ENCODE measurements at regions not wholly inside any gene's neighbourhood (a gene's known extent, or its start where the extent isn't known, plus 50 kb on each side); places are given as distances from the start of the nearest gene placed in this dataset.

- BruUV-seq (replicated peaks): no TSS peak
Observed at GRCh38 chr4:11821772-11822430, 393.2 kb upstream of the HS3ST1 start.

GRCh38 chr4:11817088-11817487 is 388.4 kb upstream of the HS3ST1 start:
- no peaks in the 10 kb centered on the region for H4K20me1 ChIP-seq (ENCODE audit: insufficient read depth, low read length)
- H2AFZ ChIP-seq (ENCODE audit: low read length): no peak overlapping the region
- no peak overlapping the region for H3K9ac ChIP-seq (ENCODE audit: insufficient read depth, low read depth, low read length)
- FAIRE-seq (no peak), DNase-seq (ENCODE audit: low spot score) (no peak), ATAC-seq (no peak)
- H3K4me2 ChIP-seq (ENCODE audit: low read depth, low read length): no peak overlapping the region
- POLR2A ChIA-PET: no interaction called here
- no peaks in the 10 kb centered on the region for H3K27me3 ChIP-seq (ENCODE audit: control insufficient read depth in 1 of 2, insufficient read depth in 2 of 2, low read length in 2 of 2)
- intact Hi-C loops (cut with micrococcal nuclease; ENCODE audit: unreplicated experiment) (no loop called here), in situ Hi-C loops (cut with HindIII; ENCODE audit: extremely low pct_ligation_motif_present, low pct_unique_long_range_greater_than_20kb) (no loop called here)
- no peak overlapping the region for H3K4me3 ChIP-seq (replicated peaks in 1 of 3; ENCODE audit: insufficient read depth in 1 of 3, low read depth in 2 of 3, low read length in 3 of 3)
- H3K36me3 ChIP-seq (replicated peaks in 1 of 2; ENCODE audit: control insufficient read depth in 1 of 2, insufficient read depth in 2 of 2, low read length in 2 of 2): no peaks in the 10 kb centered on the region
- no TSS peak for BruUV-seq (replicated peaks)
- H3K9me3 ChIP-seq (ENCODE audit: low read length): peaks cover 63% of the 10 kb centered on the region
- H3K4me1 ChIP-seq (ENCODE audit: insufficient read depth, low read length): no peaks in the 10 kb centered on the region
- no peak overlapping the region for H3K27ac ChIP-seq (ENCODE audit: extremely low read length, insufficient read depth, low read length)
- H3K79me2 ChIP-seq (ENCODE audit: insufficient read depth, low read length): no peaks in the 10 kb centered on the region
- CTCF ChIA-PET (ENCODE audit: low intra/inter-chr PET ratio, low total read pairs): no interaction called here
- TF ChIP-seq ZNF530 (CRISPR knock-in tag; IDR thresholded peaks at IDR 0.05; ENCODE audit: low read depth): no peak
- TF ChIP-seq POLR2AphosphoS5 (IDR thresholded peaks at IDR 0.05; ENCODE audit: low read depth, low read length): no peak
- TF ChIP-seq ZNF773 (CRISPR knock-in tag; IDR thresholded peaks at IDR 0.05; ENCODE audit: borderline replicate concordance): no peak
- no peak for TF ChIP-seq ZNF710 (CRISPR knock-in tag; IDR thresholded peaks at IDR 0.05; ENCODE audit: borderline replicate concordance)
- no peak for TF ChIP-seq TCF7L2 (IDR thresholded peaks at IDR 0.05; ENCODE audit: low read depth, low read length)
- no peak for TF ChIP-seq ZNF280D (CRISPR knock-in tag; IDR thresholded peaks at IDR 0.05)
- no peak for TF ChIP-seq HNRNPH1 (optimal IDR thresholded peaks at IDR 0.05; ENCODE audit: low read depth, low read length)
- TF ChIP-seq NFE2 (CRISPR knock-in tag; IDR thresholded peaks at IDR 0.05): no peak
- no peak for TF ChIP-seq DZIP1 (CRISPR knock-in tag; IDR thresholded peaks at IDR 0.05)

More at GRCh38 chr4:11821772-11822430, 393.2 kb upstream of the HS3ST1 start:
- H3K4me1 ChIP-seq (ENCODE audit: insufficient read depth, low read length): no peaks in the 10 kb centered on the region
- peaks cover 88% of the 10 kb centered on the region for H3K9me3 ChIP-seq (ENCODE audit: low read length)
- ChIA-PET POLR2A (no interaction called here), CTCF (ENCODE audit: low intra/inter-chr PET ratio, low total read pairs) (no interaction called here)
- no peak overlapping the region for H3K27ac ChIP-seq (ENCODE audit: extremely low read length, insufficient read depth, low read length)
- H3K4me3 ChIP-seq (replicated peaks in 1 of 3; ENCODE audit: insufficient read depth in 1 of 3, low read depth in 2 of 3, low read length in 3 of 3): no peak overlapping the region
- no peak for TF ChIP-seq KAT2B (IDR thresholded peaks at IDR 0.05; ENCODE audit: borderline replicate concordance, low read depth, low read length)
- TF ChIP-seq YEATS4 (CRISPR knock-in tag; IDR thresholded peaks at IDR 0.05; ENCODE audit: borderline replicate concordance): no peak
- no peak for TF ChIP-seq ZSCAN12 (CRISPR knock-in tag; IDR thresholded peaks at IDR 0.05)
- TF ChIP-seq SMAD3 (CRISPR knock-in tag; IDR thresholded peaks at IDR 0.05): no peak
- TF ChIP-seq ZNF788 (CRISPR knock-in tag; IDR thresholded peaks at IDR 0.05; ENCODE audit: borderline replicate concordance): no peak
- no peak for TF ChIP-seq GTF3A (CRISPR knock-in tag; conservative IDR thresholded peaks at IDR 0.05)
- FAIRE-seq (no peak), ATAC-seq (no peak), DNase-seq (ENCODE audit: low spot score) (no peak)
- no peaks in the 10 kb centered on the region for H3K79me2 ChIP-seq (ENCODE audit: insufficient read depth, low read length)
- no peaks in the 10 kb centered on the region for H3K36me3 ChIP-seq (replicated peaks in 1 of 2; ENCODE audit: control insufficient read depth in 1 of 2, insufficient read depth in 2 of 2, low read length in 2 of 2)
- in situ Hi-C loops (cut with HindIII; ENCODE audit: extremely low pct_ligation_motif_present, low pct_unique_long_range_greater_than_20kb): no loop called here
- H3K27me3 ChIP-seq (ENCODE audit: control insufficient read depth in 1 of 2, insufficient read depth in 2 of 2, low read length in 2 of 2): no peaks in the 10 kb centered on the region
- H3K4me2 ChIP-seq (ENCODE audit: low read depth, low read length): no peak overlapping the region
- no peaks in the 10 kb centered on the region for H4K20me1 ChIP-seq (ENCODE audit: insufficient read depth, low read length)
- intact Hi-C loops (cut with micrococcal nuclease; ENCODE audit: unreplicated experiment): no loop called here
- WGBS (ENCODE audit: low lambda C conversion rate): 2% methylated on average over 2 of the region's 2 CpGs
- no peak overlapping the region for H2AFZ ChIP-seq (ENCODE audit: low read length)
- H3K9ac ChIP-seq (ENCODE audit: insufficient read depth, low read depth, low read length): no peak overlapping the region

Measured in HepG2 (cell line).